Activated T-cell treated with anti-CD3 and anti-CD28 coated beads, Interleukin-2, amount 50 U/mL, for 72 hours (primary cell): ENCODE measurements at regions not wholly inside any gene's neighbourhood (a gene's known extent, or its start where the extent isn't known, plus 50 kb on each side); places are given as distances from the start of the nearest gene placed in this dataset.
A peak's percentile ranks its signal among the peaks of the same experiment; 100 is the strongest.

ENCODE experiments used
- ATAC-seq, 2 donors: fragments of 150-1000 bp; cut with Tn5 transposase; replicated peaks in 1 of 2; 2 replicates each; pipeline ENCODE4 v1.10.0; 2021; ENCODE audit warnings: moderate library complexity in 2 of 2, mild to moderate bottlenecking in 1 of 2
- DNase-seq, 2 donors: peaks; one replicate each; pipeline ENCODE4 v3.0.0; 2021 to 2022; ENCODE audit warnings: mixed read lengths in 1 of 2
- H3K27ac Mint-ChIP-seq: one replicate; pipeline ENCODE4 v1.8.0; 2022; ENCODE audit warnings: mild to moderate bottlenecking, moderate library complexity, mixed read lengths
- H3K27me3 Mint-ChIP-seq: one replicate; pipeline ENCODE4 v1.8.0; 2022; ENCODE audit warnings: low read depth, mixed read lengths
- H3K36me3 Mint-ChIP-seq, 2 donors: one replicate each; pipeline ENCODE4 v1.8.0; 2022; ENCODE audit warnings: mixed read lengths in 2 of 2, mild to moderate bottlenecking in 1 of 2; ENCODE audit not compliant: insufficient read depth in 2 of 2
- H3K4me1 Mint-ChIP-seq: one replicate; pipeline ENCODE4 v1.8.0; 2022; ENCODE audit warnings: low read depth, mixed read lengths
- H3K4me3 Mint-ChIP-seq, 2 donors: one replicate each; pipeline ENCODE4 v1.8.0; 2022; ENCODE audit warnings: mild to moderate bottlenecking in 2 of 2, mixed read lengths in 2 of 2, moderate library complexity in 2 of 2
- H3K9me3 Mint-ChIP-seq, 2 donors: one replicate each; pipeline ENCODE4 v1.8.0; 2022; ENCODE audit warnings: mixed read lengths in 2 of 2

DNA sequence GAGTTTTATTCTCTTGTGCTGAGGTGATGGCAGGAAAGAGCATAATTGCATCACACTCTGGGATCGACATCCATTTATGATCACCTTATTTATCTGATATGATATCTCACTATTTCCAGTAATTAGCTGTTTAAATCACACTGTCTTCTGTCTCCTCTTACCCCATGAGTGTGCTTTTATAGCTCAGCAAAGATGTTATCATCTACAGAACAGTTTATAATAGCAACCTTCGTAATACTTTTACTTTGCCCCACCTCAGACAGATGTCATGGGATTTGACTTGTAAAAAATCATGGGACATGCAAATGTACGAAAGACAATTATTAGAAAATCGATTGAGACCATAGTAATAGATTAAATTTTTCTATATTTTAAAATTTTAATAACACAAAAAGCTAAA lies 1122.3 kb upstream of the PCDH10 start:
- Mint-ChIP-seq H3K9me3 (peaks cover 0 to 6% of the 10 kb centered on the region in 2 donors), H3K27ac (peak overlapping the region; percentile 65), H3K4me1 (no peaks in the 10 kb centered on the region), H3K36me3 (peaks cover 0 to 1% of the 10 kb centered on the region in 2 donors), H3K4me3 (no peak overlapping the region), H3K27me3 (no peaks in the 10 kb centered on the region)
- no peak for ATAC-seq
- no peak for DNase-seq

DNA sequence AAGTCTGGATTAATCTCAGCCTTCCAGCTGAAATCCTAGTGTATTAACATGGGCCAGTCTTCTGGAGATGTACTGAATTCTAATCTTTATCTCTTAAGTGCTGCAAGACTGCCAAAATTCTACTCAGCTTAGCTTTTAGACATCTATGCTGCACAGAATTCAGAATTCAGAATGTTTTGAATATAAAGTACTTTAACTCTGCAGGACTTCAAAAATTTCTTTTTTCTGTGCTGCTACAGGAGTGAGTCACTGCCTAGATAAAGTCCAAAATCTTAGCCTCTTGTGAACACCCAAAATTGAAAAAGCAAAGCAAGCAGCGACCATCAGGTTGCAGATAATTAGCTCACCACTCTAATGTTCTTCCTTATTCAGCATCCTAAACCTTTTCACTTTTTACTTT lies 1092.6 kb upstream of the PCDH10 start:
- Mint-ChIP-seq H3K9me3 (peaks cover 3 to 6% of the 10 kb centered on the region in 2 donors), H3K27me3 (no peaks in the 10 kb centered on the region), H3K4me1 (no peaks in the 10 kb centered on the region), H3K4me3 (no peak overlapping the region), H3K27ac (no peak overlapping the region), H3K36me3 (peaks cover 0 to 1% of the 10 kb centered on the region in 2 donors)
- no peak for ATAC-seq
- DNase-seq = no peak

DNA sequence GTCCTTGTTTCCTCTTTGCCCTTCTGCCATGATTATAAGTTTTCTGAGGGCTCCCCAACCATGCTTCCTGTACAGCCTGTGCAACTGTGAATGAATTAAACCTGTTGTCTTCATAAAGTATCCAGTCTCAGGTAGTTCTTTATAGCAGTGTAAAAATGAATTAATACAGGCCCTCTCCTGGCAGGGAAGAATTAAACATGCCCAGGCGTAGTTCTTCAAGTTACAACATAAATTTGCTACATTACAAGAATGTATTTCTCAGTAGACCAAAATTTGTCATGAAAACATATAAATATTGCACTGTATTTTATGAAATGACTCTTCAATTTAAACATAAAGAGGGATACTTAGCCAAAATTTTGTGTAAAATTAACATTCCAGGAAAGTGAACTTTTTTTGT lies 1089.9 kb upstream of the PCDH10 start:
- Mint-ChIP-seq H3K27ac (no peak overlapping the region), H3K9me3 (peaks cover 6 to 10% of the 10 kb centered on the region in 2 donors), H3K4me3 (no peak overlapping the region), H3K36me3 (peaks cover 0 to 1% of the 10 kb centered on the region in 2 donors), H3K4me1 (no peaks in the 10 kb centered on the region), H3K27me3 (no peaks in the 10 kb centered on the region)
- DNase-seq (no peak), ATAC-seq (no peak)

DNA sequence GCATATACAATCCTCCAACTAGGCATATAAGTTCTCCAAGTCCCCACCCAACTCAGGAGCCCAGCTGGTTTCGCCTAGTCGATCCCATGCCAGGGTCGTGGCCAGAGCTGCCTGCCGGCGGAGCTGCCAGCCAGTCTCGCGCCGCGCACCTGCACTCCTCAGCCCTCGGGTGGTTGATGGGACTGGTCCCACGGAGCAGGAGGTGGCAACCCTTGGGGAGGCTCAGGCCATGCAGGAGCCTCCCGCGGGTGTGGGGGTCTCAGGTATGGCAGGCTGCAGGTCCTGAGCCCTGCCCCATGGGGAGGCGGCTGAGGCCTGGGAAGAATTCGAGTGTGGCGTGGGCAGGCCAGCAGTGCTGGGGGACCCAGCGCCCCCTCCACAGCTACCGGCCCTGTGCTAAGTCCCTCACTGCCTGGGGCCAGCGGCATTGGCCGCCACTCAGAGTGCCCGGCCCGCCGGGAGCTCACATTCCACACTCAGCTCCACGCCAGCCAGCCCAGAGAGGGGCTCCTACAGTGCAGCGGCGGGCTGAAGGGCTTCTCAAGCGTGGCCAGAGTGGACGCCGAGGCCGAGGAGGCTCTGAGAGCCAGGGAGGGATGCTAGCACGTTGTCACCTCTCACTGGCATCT lies 1086.4 kb upstream of the PCDH10 start:
- Mint-ChIP-seq H3K36me3 (no peaks in the 10 kb centered on the region), H3K9me3 (peaks cover 3 to 12% of the 10 kb centered on the region in 2 donors), H3K4me3 (no peak overlapping the region), H3K27ac (no peak overlapping the region), H3K27me3 (no peaks in the 10 kb centered on the region), H3K4me1 (no peaks in the 10 kb centered on the region)
- no peak for ATAC-seq
- DNase-seq = no peak

DNA sequence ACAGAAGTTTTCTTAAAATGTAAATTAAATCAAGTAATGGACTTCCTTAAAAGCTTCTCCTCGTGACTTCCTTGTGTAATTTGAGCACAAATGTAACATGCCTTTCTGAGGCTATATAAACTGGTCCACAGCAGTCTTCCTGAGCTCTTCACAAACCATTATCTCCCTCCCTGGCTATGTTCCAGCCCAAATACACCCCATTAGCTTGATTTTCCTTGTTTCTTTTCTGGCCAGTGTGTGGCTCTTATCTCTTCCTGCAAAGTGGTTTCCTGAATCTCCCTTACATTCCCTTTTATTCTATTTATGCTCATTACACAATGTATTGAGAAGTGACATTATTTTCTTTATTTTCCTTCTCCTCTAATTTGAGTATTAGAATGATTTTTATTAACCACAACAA lies 1085.3 kb upstream of the PCDH10 start:
- H3K36me3 Mint-ChIP-seq = no peaks in the 10 kb centered on the region
- H3K27me3 Mint-ChIP-seq = no peaks in the 10 kb centered on the region
- H3K27ac Mint-ChIP-seq = no peak overlapping the region
- no peak for DNase-seq
- no peak overlapping the region for H3K4me3 Mint-ChIP-seq
- no peaks in the 10 kb centered on the region for H3K4me1 Mint-ChIP-seq
- ATAC-seq = no peak
- H3K9me3 Mint-ChIP-seq = peaks cover 3 to 10% of the 10 kb centered on the region in 2 donors

DNA sequence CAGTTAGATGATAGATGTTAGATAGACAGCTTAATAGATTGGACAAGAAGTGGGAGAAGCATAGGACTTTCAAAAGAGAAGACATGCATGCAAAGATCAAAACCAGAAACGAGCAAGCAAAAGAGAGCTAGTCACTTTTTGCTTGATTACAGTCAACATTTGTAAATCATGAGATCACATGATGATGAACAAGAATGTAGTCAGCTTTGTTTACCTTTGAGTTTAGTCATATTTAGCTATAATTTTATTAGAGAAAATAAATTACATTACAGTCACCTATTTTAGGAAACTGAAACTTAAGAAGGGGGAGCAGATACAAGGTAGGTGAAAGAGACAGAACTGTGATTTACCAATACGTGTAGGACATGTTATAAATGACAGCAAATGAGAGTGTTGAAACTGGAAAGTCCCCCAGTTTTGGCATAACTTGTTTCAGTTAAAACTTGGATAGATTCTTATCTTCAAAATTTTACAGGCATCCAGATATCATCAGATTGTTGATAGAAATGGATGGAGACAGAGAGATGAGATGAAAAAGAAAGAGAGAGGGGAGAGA lies 1083.1 kb upstream of the PCDH10 start:
- ATAC-seq (no peak), DNase-seq (no peak)
- H3K27ac Mint-ChIP-seq = no peak overlapping the region
- H3K4me3 Mint-ChIP-seq = no peak overlapping the region
- H3K36me3 Mint-ChIP-seq = no peaks in the 10 kb centered on the region
- no peaks in the 10 kb centered on the region for H3K4me1 Mint-ChIP-seq
- peaks cover 3 to 7% of the 10 kb centered on the region in 2 donors for H3K9me3 Mint-ChIP-seq
- H3K27me3 Mint-ChIP-seq = no peaks in the 10 kb centered on the region

DNA sequence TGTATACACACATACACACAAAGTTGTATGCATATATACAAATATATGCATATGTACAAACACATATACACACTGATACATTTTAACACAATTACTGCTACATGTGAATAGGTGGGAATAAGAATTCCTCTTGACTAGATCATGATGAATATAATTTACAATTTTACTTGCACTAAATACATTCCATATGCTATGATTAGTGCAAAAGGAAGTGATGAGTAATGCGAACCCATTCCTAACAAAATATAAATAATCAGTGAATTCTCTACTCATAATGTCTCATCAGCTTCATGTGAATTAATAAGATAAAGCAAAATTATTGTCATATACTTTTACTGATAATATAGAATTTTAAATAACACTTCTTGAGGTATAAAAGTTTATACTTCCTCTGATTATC lies 1077.3 kb upstream of the PCDH10 start:
- ATAC-seq (no peak), DNase-seq (no peak)
- Mint-ChIP-seq H3K27ac (no peak overlapping the region), H3K4me1 (no peaks in the 10 kb centered on the region), H3K27me3 (no peaks in the 10 kb centered on the region), H3K36me3 (no peaks in the 10 kb centered on the region), H3K9me3 (peaks cover 0 to 1% of the 10 kb centered on the region in 2 donors), H3K4me3 (no peak overlapping the region)

DNA sequence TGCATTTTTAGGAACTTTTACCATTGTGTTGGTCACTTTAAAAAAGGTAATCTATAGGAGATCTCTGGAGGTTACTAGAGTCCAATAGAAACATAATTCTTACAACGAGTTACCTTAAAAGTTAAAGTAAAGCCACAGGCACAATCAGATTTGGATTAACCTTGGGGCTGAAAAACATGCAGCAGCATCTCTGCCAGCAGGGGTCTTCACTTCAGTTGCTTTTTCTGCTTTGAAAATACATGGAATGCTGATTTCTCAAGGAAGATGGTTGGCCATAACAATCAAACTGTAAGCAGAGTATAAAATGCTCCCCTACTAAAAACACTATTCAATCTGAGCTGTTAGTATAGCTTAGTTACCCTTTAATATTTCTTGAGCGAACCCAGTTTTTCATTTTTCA lies 1072.3 kb upstream of the PCDH10 start:
- no peak for ATAC-seq

DNA sequence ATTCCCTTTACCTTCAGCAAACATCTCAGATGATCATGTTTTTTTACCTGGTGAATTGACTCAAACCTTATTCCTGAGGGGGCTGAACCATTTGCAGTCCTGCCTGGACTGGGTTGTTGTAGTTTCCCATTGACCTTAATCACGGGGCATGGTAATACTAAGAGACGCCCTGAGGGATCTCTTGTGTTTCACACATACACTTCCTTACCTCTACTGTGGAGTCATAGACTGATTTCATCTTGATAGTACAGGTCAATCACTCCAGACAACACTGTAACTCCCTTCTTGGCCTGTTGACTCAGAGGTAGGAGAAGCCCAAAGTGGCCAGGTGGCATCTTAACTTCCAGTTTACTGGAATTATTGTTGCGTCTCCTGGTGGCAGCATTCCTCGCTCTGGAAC lies 1064.0 kb upstream of the PCDH10 start:
- peaks cover 2 to 7% of the 10 kb centered on the region in 2 donors for H3K9me3 Mint-ChIP-seq
- H3K27ac Mint-ChIP-seq = no peak overlapping the region
- H3K36me3 Mint-ChIP-seq = no peaks in the 10 kb centered on the region
- H3K4me1 Mint-ChIP-seq = no peaks in the 10 kb centered on the region
- no peak for ATAC-seq
- DNase-seq = no peak
- H3K27me3 Mint-ChIP-seq = no peaks in the 10 kb centered on the region
- no peak overlapping the region for H3K4me3 Mint-ChIP-seq

More for the DNA sequence above, 1072.3 kb upstream of the PCDH10 start:
- Mint-ChIP-seq H3K4me3 (no peak overlapping the region), H3K36me3 (no peaks in the 10 kb centered on the region), H3K9me3 (peaks cover 0 to 5% of the 10 kb centered on the region in 2 donors), H3K27ac (no peak overlapping the region), H3K27me3 (no peaks in the 10 kb centered on the region), H3K4me1 (no peaks in the 10 kb centered on the region)
- DNase-seq = no peak

DNA sequence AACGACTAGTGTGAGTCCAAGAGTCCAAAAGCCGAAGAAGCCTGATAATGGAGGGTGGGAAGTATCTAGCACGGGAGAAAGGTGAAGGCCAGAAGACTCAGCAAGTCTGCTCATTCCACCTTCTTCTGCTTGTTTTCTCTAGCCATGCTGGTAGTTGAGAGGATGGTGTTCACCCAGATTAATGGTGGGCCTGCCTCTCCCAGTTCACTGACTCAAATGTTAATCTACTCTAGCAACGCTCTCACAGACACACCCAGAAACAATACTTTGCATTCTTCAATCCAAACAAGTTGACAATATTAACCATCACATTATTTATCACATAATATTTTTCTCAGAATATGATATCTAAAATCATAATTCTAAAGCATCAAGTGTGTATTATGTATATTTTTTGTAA lies 1055.1 kb upstream of the PCDH10 start:
- no peaks in the 10 kb centered on the region for H3K27me3 Mint-ChIP-seq
- H3K4me3 Mint-ChIP-seq = no peak overlapping the region
- no peak for ATAC-seq
- no peak overlapping the region for H3K27ac Mint-ChIP-seq
- H3K36me3 Mint-ChIP-seq = no peaks in the 10 kb centered on the region
- H3K9me3 Mint-ChIP-seq = peaks cover 3 to 6% of the 10 kb centered on the region in 2 donors
- no peaks in the 10 kb centered on the region for H3K4me1 Mint-ChIP-seq
- DNase-seq = no peak

DNA sequence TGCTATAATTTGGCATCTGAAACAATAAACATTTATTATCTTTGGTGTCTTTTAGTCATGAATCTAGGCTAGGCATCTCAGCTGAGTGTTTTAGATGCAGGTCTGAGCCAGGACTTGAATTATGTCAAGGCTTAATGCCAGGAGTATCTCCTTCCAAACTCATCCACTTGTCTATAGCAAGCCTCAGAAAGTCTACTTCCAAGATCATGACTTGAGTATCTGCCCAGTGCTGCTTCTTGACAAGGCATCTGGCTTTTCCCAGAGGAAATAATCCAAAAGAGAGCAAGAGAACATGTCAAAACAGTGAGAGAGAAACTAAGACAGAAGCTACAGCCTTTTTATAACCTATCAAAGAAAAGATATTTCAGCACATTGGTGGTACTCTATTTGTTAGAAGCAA lies 1052.1 kb upstream of the PCDH10 start:
- Mint-ChIP-seq H3K4me3 (no peak overlapping the region), H3K4me1 (no peaks in the 10 kb centered on the region), H3K27me3 (no peaks in the 10 kb centered on the region), H3K36me3 (no peaks in the 10 kb centered on the region), H3K27ac (no peak overlapping the region), H3K9me3 (peaks cover 0 to 2% of the 10 kb centered on the region in 2 donors)
- ATAC-seq (no peak), DNase-seq (no peak)

DNA sequence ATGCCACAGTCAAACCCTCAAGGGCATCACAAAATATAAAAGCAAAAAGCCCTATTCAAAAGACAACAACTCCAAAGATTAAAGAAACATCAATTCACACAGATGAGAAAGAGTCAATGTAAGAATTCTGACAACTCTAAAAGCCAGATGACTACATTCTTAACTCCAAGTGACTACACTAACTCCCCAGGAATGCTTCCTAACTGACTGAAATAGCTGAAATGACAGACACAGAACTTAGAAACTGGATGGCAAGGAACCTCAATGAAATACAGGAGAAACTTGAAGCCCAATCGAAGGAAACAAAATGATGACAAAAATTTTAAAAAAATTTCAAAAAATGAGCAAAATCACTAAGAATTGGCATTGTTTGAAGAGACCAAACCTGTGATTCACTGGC lies 1047.6 kb upstream of the PCDH10 start:
- Mint-ChIP-seq H3K27me3 (no peaks in the 10 kb centered on the region), H3K9me3 (peaks cover 0 to 5% of the 10 kb centered on the region in 2 donors), H3K4me3 (no peak overlapping the region), H3K36me3 (no peaks in the 10 kb centered on the region), H3K27ac (no peak overlapping the region), H3K4me1 (no peaks in the 10 kb centered on the region)
- ATAC-seq = no peak
- DNase-seq = no peak

DNA sequence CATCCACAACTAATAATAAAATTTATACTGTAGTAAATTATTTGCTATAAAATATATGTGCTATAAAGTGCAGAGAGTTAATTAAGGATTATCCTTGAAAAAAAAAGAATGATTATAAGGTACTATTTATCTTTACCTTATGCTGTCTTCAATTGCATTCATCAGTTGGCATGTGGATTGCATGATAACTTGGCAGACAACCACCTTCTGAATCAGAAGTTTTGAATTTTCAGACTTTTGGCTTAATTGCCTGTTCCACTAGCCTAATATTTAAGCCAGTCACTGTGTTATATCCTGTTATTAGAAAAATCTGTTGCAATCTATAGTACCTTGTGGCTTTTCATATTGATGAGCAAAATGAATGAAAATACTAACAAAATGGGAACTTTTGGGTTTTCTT lies 1040.3 kb upstream of the PCDH10 start:
- H3K4me1 Mint-ChIP-seq = no peaks in the 10 kb centered on the region

DNA sequence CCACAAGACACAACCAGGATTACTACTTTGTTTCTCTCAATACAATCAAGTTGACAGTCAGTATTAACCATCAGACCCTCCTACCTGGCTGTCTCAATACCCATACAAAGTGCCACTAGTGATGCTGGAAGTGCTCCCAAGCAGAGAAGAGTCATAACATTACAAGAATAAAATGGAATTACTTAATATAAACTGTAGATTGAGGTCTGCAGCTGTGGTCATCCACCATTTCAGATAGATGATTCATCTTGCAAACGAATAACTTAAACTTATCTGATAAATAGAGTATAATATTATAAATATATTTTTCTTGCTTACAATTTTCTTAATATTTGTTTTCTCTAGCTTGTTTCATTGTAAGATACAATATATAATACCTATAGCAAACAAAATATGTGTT lies 1034.2 kb upstream of the PCDH10 start:
- H3K9me3 Mint-ChIP-seq = peaks cover 6 to 8% of the 10 kb centered on the region in 2 donors
- H3K4me1 Mint-ChIP-seq = no peaks in the 10 kb centered on the region
- ATAC-seq (no peak), DNase-seq (no peak)
- no peak overlapping the region for H3K27ac Mint-ChIP-seq
- no peaks in the 10 kb centered on the region for H3K36me3 Mint-ChIP-seq
- no peaks in the 10 kb centered on the region for H3K27me3 Mint-ChIP-seq
- H3K4me3 Mint-ChIP-seq = no peak overlapping the region

More for the DNA sequence above, 1040.3 kb upstream of the PCDH10 start:
- ATAC-seq (no peak), DNase-seq (no peak)
- peaks cover 2% of the 10 kb centered on the region in 2 donors for H3K9me3 Mint-ChIP-seq
- no peaks in the 10 kb centered on the region for H3K36me3 Mint-ChIP-seq
- H3K27ac Mint-ChIP-seq = no peak overlapping the region
- no peak overlapping the region for H3K4me3 Mint-ChIP-seq
- no peaks in the 10 kb centered on the region for H3K27me3 Mint-ChIP-seq
